CMK (cell line): ENCODE measurements at regions not wholly inside any gene's neighbourhood (a gene's known extent, or its start where the extent isn't known, plus 50 kb on each side); places are given as distances from the start of the nearest gene placed in this dataset.
"Not testable (repeated sequence)": the region's sequence is repeated elsewhere in the genome, so short reads cannot be mapped to it uniquely, and the experiment has no call there.

Experiments
- DNase-seq: peaks from one replicate; pipeline ENCODE4 v3.0.0-alpha.2; 2010; ENCODE audit warnings: low read depth

GRCh38 chr15:31179693-31180092 lies 78.2 kb upstream of the TRPM1 start:
- no peak for DNase-seq

DNA sequence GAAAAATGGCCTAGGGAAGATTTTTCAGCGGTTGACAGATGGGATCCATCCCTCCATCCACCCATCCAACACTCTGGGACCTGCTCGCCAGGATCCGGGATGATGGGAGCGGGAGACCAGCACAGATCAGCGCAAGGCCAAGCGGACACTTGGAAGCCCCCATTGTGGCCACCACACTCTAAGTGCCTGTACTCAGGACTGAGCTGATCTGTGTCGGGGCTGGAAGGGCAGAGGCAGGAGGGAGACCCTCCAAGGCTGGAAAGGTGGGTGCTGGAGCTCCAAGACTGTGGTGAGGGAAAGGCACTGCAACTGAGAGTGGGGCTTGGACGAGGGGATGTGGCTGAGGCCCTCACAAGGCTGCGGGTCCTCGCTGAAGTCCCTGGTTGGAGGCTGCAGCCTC lies 91.8 kb upstream of the TRPM1 start:
- DNase-seq, result no peak

DNA sequence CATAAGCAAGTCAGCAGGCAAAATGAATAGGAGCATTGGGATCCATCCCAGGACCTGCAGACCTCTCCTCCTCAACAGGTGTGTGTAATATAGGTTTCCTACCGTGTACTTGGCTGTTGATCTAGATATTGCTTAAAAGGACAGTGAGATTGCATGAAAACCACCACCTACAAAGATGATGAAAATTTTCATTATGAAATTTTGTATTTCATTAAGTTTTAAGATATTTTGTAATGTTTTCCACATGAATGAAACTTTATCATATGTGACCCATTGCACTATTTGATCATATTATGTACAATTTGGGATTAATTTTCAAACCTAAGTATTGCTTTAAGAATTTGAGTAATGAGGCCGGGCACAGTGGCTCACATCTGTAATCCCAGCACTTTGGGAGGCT lies 94.3 kb upstream of the TRPM1 start:
- no peak for DNase-seq

GRCh38 chr15:31197497-31198414 lies 96.2 kb upstream of the TRPM1 start:
- peak; percentile 8 for DNase-seq

GRCh38 chr15:31200735-31201151 lies 99.2 kb upstream of the TRPM1 start:
- DNase-seq, result no peak

GRCh38 chr15:31202953-31203352 lies 101.4 kb upstream of the TRPM1 start:
- no peak for DNase-seq

- no peak for DNase-seq
Measured at GRCh38 chr15:31203999-31204398, 102.5 kb upstream of the TRPM1 start.

DNA sequence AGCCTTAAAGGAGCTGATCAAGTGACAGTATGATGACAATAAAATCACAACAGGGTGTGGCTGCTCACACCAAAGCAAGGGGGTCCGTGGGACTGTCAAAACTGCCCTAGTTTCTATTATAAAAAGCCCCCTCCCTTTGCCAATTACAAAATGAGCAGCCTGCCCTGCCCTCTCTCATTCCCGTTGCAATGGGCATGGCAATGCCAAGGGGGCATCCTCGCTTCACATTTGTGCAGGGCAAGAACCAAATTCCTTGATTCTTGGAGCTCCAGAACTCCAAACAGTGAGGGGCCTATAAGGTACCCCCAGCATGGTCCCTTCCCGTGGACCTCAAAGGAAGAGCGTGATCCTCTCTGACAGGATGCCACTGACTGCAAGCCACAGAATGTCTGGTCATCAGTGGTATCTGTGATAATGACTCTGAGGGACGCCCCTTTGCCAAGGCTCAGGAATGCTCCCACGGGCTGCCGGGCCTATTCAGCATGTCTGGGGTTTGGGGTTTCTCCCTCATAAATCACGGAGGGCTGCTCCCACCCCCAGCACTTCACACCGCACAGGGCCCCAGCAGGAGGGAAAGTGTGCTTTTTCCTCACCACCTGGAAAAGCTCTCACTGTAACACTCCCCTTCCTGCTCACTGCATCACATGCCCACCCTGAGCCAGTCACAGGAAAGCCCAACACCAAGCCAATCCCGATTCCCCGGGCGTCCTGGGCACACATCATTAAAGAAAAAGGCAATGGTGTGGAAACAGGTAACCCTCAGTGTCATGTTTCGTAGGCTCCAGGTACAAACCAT lies 105.1 kb upstream of the TRPM1 start:
- DNase-seq, result no peak

- no peak for DNase-seq
Measured at GRCh38 chr15:31207246-31207645, 105.7 kb upstream of the TRPM1 start.

- not testable (repeated sequence) for DNase-seq
Measured at GRCh38 chr15:31207861-31208260, 106.3 kb upstream of the TRPM1 start.

- no peak for DNase-seq
Measured at GRCh38 chr15:31208817-31209216, 107.3 kb upstream of the TRPM1 start.

DNA sequence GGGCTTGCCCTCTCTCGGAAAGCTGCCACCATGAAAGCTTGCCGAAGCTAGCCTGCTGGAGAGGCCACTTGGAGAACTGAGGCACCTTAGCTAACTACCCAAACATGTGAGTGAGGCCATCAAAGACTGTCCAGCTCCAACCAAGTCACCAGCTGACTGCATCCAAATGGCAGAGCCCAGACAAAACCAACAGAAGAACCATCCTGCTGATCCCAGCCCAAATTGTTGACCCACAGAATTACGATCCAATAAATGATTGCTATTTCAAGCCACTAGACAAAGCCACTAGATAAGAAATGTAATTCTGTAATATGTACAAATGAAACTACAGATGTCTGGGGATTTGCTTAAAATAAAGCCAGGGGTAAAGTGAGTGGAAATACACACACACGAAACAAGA lies 109.8 kb upstream of the TRPM1 start:
- DNase-seq, result no peak

GRCh38 chr15:31212326-31213080 lies 111.0 kb upstream of the TRPM1 start:
- DNase-seq, result no peak

- no peak for DNase-seq
Measured at GRCh38 chr15:31214158-31214863, 112.3 kb upstream of the KLF13 start.

- no peak for DNase-seq
Measured at GRCh38 chr15:31214864-31215489, 111.7 kb upstream of the KLF13 start.

GRCh38 chr15:31215490-31216214 lies 111.0 kb upstream of the KLF13 start:
- peak; percentile 40 for DNase-seq

DNA sequence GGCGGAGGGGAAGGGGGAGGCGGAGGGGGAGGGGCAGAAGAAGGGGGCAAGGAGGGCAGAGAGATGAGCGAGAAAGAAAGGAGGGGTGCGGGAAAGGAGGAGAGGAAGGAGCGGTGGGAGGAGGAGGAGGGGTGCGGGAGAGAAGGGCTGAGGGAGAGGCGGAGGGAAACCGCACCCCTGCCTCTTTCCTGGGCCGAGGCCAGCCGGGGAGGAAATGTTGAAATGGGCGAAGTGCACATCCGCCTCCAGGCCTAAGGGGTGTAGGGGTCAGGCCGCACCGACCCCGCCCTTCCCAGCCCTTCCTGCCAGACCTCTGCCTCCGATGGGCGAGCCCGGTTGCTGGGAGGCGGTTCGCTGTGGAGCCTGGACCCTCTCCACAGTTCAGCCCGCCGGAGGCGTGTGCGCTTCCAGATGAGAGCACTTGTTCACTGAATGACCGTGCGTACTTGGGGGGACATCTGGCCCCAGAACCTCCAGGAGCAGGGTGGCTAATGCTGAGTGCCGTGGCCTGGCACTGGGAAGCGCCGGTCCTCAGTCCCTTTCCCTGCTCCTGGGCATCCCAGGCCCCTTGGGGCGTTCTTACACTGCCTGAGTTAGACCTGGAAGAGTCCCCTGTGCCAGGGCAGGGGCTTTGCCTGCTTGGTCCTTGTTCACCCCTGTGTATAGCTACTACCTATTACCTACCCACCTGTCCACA lies 110.3 kb upstream of the KLF13 start:
- DNase-seq, result peak; percentile 87

GRCh38 chr15:31217067-31217466 lies 109.6 kb upstream of the KLF13 start:
- DNase-seq, result no peak

GRCh38 chr15:31217566-31218270 lies 108.9 kb upstream of the KLF13 start:
- no peak for DNase-seq
